ENCODE measurements at regions not wholly inside any gene's neighbourhood (a gene's known extent, or its start where the extent isn't known, plus 50 kb on each side); places are given as distances from the start of the nearest gene placed in this dataset.

DNA sequence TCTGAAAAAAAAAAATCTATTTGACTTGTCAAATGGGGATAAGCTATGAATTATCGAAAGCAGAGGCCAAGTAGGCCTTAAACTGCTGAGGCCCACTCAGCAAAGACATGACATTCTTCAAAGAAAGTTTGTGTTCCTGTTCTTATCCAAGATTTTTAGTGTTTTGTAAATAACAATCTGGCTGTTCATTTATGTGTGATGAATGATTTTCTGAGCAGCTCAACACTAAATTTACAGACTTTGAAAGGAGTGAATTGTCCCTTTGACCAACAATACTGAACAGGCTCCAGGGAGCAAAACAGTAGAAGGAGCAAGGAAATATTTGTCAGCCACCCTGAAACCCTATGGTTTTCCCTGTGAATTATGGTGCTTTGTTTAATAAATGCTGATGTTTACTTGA, 512.6 kb upstream of the NAALADL2 start:
- H2AFZ ChIP-seq (ENCODE audit: low read length) = no peak overlapping the region
- H3K79me2 ChIP-seq (ENCODE audit: low read length) = no peaks in the 10 kb centered on the region
- DNase-seq (no peak), ATAC-seq (no peak)
- H3K9me3 ChIP-seq (ENCODE audit: low read length) = no peaks in the 10 kb centered on the region
- H3K36me3 ChIP-seq (ENCODE audit: low read depth, low read length) = no peaks in the 10 kb centered on the region
- no peak overlapping the region for H3K9ac ChIP-seq (ENCODE audit: low read length)
- intact Hi-C loops (cut with micrococcal nuclease) = no loop called here
- no peaks in the 10 kb centered on the region for H4K20me1 ChIP-seq (ENCODE audit: low read length)
- no peaks in the 10 kb centered on the region for H3F3A ChIP-seq (ENCODE audit: low read length, unreplicated experiment)
- TF ChIP-seq EZH2phosphoT487 (IDR thresholded peaks at IDR 0.05; ENCODE audit: borderline replicate concordance, low read length) = no peak
- TF ChIP-seq EZH2 (IDR thresholded peaks at IDR 0.05; ENCODE audit: low read length, unreplicated experiment) = no peak
- TF ChIP-seq, protein P1, sequence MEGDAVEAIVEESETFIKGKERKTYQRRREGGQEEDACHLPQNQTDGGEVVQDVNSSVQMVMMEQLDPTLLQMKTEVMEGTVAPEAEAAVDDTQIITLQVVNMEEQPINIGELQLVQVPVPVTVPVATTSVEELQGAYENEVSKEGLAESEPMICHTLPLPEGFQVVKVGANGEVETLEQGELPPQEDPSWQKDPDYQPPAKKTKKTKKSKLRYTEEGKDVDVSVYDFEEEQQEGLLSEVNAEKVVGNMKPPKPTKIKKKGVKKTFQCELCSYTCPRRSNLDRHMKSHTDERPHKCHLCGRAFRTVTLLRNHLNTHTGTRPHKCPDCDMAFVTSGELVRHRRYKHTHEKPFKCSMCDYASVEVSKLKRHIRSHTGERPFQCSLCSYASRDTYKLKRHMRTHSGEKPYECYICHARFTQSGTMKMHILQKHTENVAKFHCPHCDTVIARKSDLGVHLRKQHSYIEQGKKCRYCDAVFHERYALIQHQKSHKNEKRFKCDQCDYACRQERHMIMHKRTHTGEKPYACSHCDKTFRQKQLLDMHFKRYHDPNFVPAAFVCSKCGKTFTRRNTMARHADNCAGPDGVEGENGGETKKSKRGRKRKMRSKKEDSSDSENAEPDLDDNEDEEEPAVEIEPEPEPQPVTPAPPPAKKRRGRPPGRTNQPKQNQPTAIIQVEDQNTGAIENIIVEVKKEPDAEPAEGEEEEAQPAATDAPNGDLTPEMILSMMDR (conservative IDR thresholded peaks at IDR 0.05; ENCODE audit: low read depth, low read length) = no peak
- H3K4me3 ChIP-seq (ENCODE audit: low read length) = no peak overlapping the region
- no peaks in the 10 kb centered on the region for H3K9me2 ChIP-seq (replicated peaks; ENCODE audit: low read length)
- H3K4me1 ChIP-seq (ENCODE audit: insufficient read depth, low read length) = no peaks in the 10 kb centered on the region; the same call in 1 of the 2 replicates
- BruUV-seq (replicated peaks) = no TSS peak
- ChIA-PET POLR2A (ENCODE audit: unreplicated experiment) (no interaction called here), CTCF (no interaction called here)
- H3K27me3 ChIP-seq (ENCODE audit: low read length) = no peaks in the 10 kb centered on the region
- H3K27ac ChIP-seq (ENCODE audit: low read length) = no peak overlapping the region
- H3K4me2 ChIP-seq (ENCODE audit: low read length) = no peak overlapping the region

DNA sequence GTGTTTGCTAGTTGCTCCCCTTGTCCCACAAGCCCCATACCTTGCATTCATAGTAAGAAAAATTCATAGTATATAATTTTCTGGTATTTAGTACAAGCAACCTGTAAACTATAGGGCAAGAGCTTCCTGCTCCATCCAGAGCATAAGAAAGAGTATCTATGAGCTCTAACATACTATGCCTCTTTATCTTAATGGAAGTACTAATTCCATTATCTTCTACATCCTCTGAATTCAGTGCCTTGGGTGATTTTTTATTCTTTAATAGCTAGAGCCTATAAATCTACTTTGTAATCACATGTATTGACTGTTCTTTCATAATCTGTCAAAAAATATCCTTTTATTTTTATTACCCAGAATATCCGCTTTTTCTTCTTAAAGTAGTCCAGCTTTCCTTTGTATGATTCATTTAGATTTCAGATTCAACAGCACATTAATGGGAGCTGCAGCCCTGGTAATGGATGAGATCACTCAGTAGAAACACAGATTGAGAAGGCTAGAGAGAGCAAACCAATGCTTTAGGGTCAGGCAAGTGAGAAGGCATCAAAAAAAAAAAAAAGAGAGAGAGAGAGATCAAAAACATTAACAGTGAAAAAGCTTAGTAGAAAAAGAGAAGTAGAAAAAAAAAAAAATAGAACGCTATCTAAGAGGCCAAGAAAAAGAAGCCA, 511.5 kb upstream of the NAALADL2 start:
- CTCF ChIA-PET = no interaction called here
- no TSS peak for BruUV-seq (replicated peaks)
- H3K4me3 ChIP-seq (ENCODE audit: low read length) = no peak overlapping the region
- no peak overlapping the region for H2AFZ ChIP-seq (ENCODE audit: low read length)
- H3K9me2 ChIP-seq (replicated peaks; ENCODE audit: low read length) = no peaks in the 10 kb centered on the region
- H3F3A ChIP-seq (ENCODE audit: low read length, unreplicated experiment) = no peaks in the 10 kb centered on the region
- TF ChIP-seq, protein P1 (conservative IDR thresholded peaks at IDR 0.05; ENCODE audit: low read depth, low read length) = no peak
- TF ChIP-seq EZH2phosphoT487 (IDR thresholded peaks at IDR 0.05; ENCODE audit: borderline replicate concordance, low read length) = no peak
- no peak for TF ChIP-seq EZH2 (IDR thresholded peaks at IDR 0.05; ENCODE audit: low read length, unreplicated experiment)
- no peak overlapping the region for H3K4me2 ChIP-seq (ENCODE audit: low read length)
- no peaks in the 10 kb centered on the region; the same call in 1 of the 2 replicates for H3K4me1 ChIP-seq (ENCODE audit: insufficient read depth, low read length)
- no peaks in the 10 kb centered on the region for H3K79me2 ChIP-seq (ENCODE audit: low read length)
- no peaks in the 10 kb centered on the region for H3K27me3 ChIP-seq (ENCODE audit: low read length)
- no peaks in the 10 kb centered on the region for H3K9me3 ChIP-seq (ENCODE audit: low read length)
- no peaks in the 10 kb centered on the region for H3K36me3 ChIP-seq (ENCODE audit: low read depth, low read length)
- H4K20me1 ChIP-seq (ENCODE audit: low read length) = no peaks in the 10 kb centered on the region
- POLR2A ChIA-PET (ENCODE audit: unreplicated experiment) = no interaction called here
- H3K9ac ChIP-seq (ENCODE audit: low read length) = no peak overlapping the region
- intact Hi-C loops (cut with micrococcal nuclease) = no loop called here
- DNase-seq (no peak), ATAC-seq (no peak)
- no peak overlapping the region for H3K27ac ChIP-seq (ENCODE audit: low read length)

DNA sequence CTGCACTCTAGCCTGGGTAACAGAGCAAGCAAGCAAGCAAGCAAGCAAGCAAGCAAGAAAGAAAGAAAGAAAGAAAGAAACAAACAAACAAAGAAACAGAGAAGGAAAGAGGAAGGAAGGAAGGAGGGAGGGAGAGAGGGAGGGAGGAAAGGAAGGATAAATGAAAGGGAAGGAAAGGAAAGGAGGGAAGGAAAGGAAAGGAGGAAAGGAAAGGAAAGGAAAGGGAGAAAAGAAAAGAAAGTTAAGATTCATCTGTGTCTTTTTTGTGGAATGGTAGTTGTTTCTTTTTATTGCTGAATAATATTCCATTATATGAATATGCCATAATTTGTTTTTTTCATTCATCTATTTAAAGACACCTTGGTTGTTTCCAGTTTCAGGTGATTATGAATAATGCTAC, 506.9 kb upstream of the NAALADL2 start:
- Histone ChIP-seq H4K20me1 (ENCODE audit: low read length) (no peaks in the 10 kb centered on the region), H3K27me3 (ENCODE audit: low read length) (no peaks in the 10 kb centered on the region), H3K4me2 (ENCODE audit: low read length) (no peak overlapping the region), H2AFZ (ENCODE audit: low read length) (no peak overlapping the region), H3K27ac (ENCODE audit: low read length) (no peak overlapping the region), H3K4me3 (ENCODE audit: low read length) (no peak overlapping the region), H3K9me3 (ENCODE audit: low read length) (no peaks in the 10 kb centered on the region), H3F3A (ENCODE audit: low read length, unreplicated experiment) (no peaks in the 10 kb centered on the region), H3K9ac (ENCODE audit: low read length) (no peak overlapping the region), H3K9me2 (replicated peaks; ENCODE audit: low read length) (no peaks in the 10 kb centered on the region), H3K4me1 (ENCODE audit: insufficient read depth, low read length) (no peaks in the 10 kb centered on the region; the same call in 1 of the 2 replicates), H3K36me3 (ENCODE audit: low read depth, low read length) (no peaks in the 10 kb centered on the region), H3K79me2 (ENCODE audit: low read length) (no peaks in the 10 kb centered on the region)
- intact Hi-C loops (cut with micrococcal nuclease) = loop anchor here (10.0 kb wide), 2 partner anchors 263 to 357 kb away; no protein-coding TSS in a partner anchor
- DNase-seq (no peak), ATAC-seq (no peak)
- ChIA-PET POLR2A (ENCODE audit: unreplicated experiment) (no interaction called here), CTCF (no interaction called here)
- BruUV-seq (replicated peaks) = no TSS peak
- TF ChIP-seq, protein P1 (conservative IDR thresholded peaks at IDR 0.05; ENCODE audit: low read depth, low read length) = no peak
- TF ChIP-seq EZH2 (IDR thresholded peaks at IDR 0.05; ENCODE audit: low read length, unreplicated experiment) (no peak), EZH2phosphoT487 (IDR thresholded peaks at IDR 0.05; ENCODE audit: borderline replicate concordance, low read length) (no peak)
